Liver (tissue), 8 donors: ENCODE measurements at regions not wholly inside any gene's neighbourhood (a gene's known extent, or its start where the extent isn't known, plus 50 kb on each side); places are given as distances from the start of the nearest gene placed in this dataset.

ENCODE experiments used
- DNase-seq: peaks from one replicate; pipeline ENCODE4 v3.0.0-alpha.2; 2017; ENCODE audit warnings: low spot score
- H3K27ac ChIP-seq, 2 donors: one replicate each; pipeline ENCODE4 v1.7.0; 2013; ENCODE audit warnings: inconsistent platforms in 2 of 2, low read length in 2 of 2, control low read depth in 1 of 2, low read depth in 1 of 2, mild to moderate bottlenecking in 1 of 2
- H3K27me3 ChIP-seq, 4 donors: one replicate each; pipeline versions ENCODE4 v1.6.1 to v1.7.0; 2013; ENCODE audit warnings: low read length in 3 of 4, inconsistent platforms in 1 of 4, mild to moderate bottlenecking in 1 of 4, moderate library complexity in 1 of 4; ENCODE audit not compliant: control insufficient read depth in 4 of 4, insufficient read depth in 4 of 4
- H3K36me3 ChIP-seq, 4 donors: one replicate each; pipeline versions ENCODE4 v1.6.1 to v1.7.0; 2013; ENCODE audit warnings: low read length in 3 of 4, mild to moderate bottlenecking in 3 of 4, low read depth in 1 of 4, moderate library complexity in 1 of 4; ENCODE audit not compliant: control insufficient read depth in 4 of 4, insufficient read depth in 3 of 4
- H3K4me1 ChIP-seq, 4 donors: one replicate each; pipeline versions ENCODE4 v1.6.1 to v1.7.0; 2013; ENCODE audit warnings: low read length in 3 of 4, mild to moderate bottlenecking in 3 of 4, moderate library complexity in 1 of 4; ENCODE audit not compliant: control insufficient read depth in 4 of 4, insufficient read depth in 4 of 4
- H3K4me3 ChIP-seq, 3 donors: one replicate each; pipeline versions ENCODE4 v1.6.1 to v1.7.0; 2013; ENCODE audit warnings: low read length in 3 of 3, control low read depth in 1 of 3, low read depth in 1 of 3, mild to moderate bottlenecking in 1 of 3
- H3K9ac ChIP-seq, 2 donors: one replicate each; pipeline ENCODE4 v1.7.0; 2013; ENCODE audit warnings: low read length in 2 of 2, mild to moderate bottlenecking in 2 of 2, moderate library complexity in 2 of 2, control low read depth in 1 of 2, low read depth in 1 of 2
- H3K9me3 ChIP-seq, 4 donors: one replicate each; pipeline versions ENCODE4 v1.6.1 to v1.7.0; 2013; ENCODE audit warnings: low read length in 3 of 4; ENCODE audit not compliant: control insufficient read depth in 4 of 4
- ATF3 ChIP-seq: IDR thresholded peaks from 2 replicates; pipeline ENCODE4 v1.6.1; 2016; ENCODE audit warnings: antibody characterized with exemption
- CTCF ChIP-seq: fragments of 150-350 bp; IDR thresholded peaks from 2 replicates; pipeline ENCODE4 v1.5.1; 2017; ENCODE audit warnings: improper control_type of control experiment, low read depth, low read length; ENCODE audit not compliant: missing input control
- EGR1 ChIP-seq, 2 donors: IDR thresholded peaks; 2 replicates each; pipeline ENCODE4 v1.6.1; 2016 to 2018; ENCODE audit warnings: antibody characterized with exemption in 2 of 2, low read depth in 2 of 2
- FOXA1 ChIP-seq: IDR thresholded peaks from 2 replicates; pipeline ENCODE4 v1.6.1; 2016; ENCODE audit warnings: antibody characterized with exemption
- FOXA2 ChIP-seq: IDR thresholded peaks from 2 replicates; pipeline ENCODE4 v1.6.1; 2016; ENCODE audit warnings: antibody characterized with exemption
- HNF4A ChIP-seq, 2 donors: conservative IDR thresholded peaks; 2 replicates each; pipeline ENCODE4 v1.6.1; 2016; ENCODE audit warnings: antibody characterized with exemption in 2 of 2, mild to moderate bottlenecking in 2 of 2
- HNF4G ChIP-seq: IDR thresholded peaks from 2 replicates; pipeline ENCODE4 v1.6.1; 2016; ENCODE audit warnings: antibody characterized with exemption
- JUND ChIP-seq, 2 donors: IDR thresholded peaks; 2 replicates each; pipeline ENCODE4 v1.6.1; 2016; ENCODE audit warnings: antibody characterized with exemption in 2 of 2
- MAX ChIP-seq: IDR thresholded peaks from 2 replicates; pipeline ENCODE4 v1.6.1; 2016; ENCODE audit warnings: antibody characterized with exemption
- NR2F2 ChIP-seq: IDR thresholded peaks from 2 replicates; pipeline ENCODE4 v1.6.1; 2016; ENCODE audit warnings: antibody characterized with exemption
- REST ChIP-seq: IDR thresholded peaks from 2 replicates; pipeline ENCODE4 v1.6.1; 2016; ENCODE audit warnings: antibody characterized with exemption, mild to moderate bottlenecking
- RXRA ChIP-seq, 2 donors: IDR thresholded peaks; 2 replicates each; pipeline ENCODE4 v1.6.1; 2017 to 2018; ENCODE audit warnings: antibody characterized with exemption in 2 of 2, mild to moderate bottlenecking in 1 of 2
- SP1 ChIP-seq: IDR thresholded peaks from 2 replicates; pipeline ENCODE4 v1.6.1; 2018; ENCODE audit warnings: antibody characterized with exemption, mild to moderate bottlenecking
- TAF1 ChIP-seq: conservative IDR thresholded peaks from 2 replicates; pipeline ENCODE4 v1.6.1; 2016; ENCODE audit warnings: antibody characterized with exemption, mild to moderate bottlenecking
- YY1 ChIP-seq: IDR thresholded peaks from 2 replicates; pipeline ENCODE4 v1.6.1; 2016; ENCODE audit warnings: antibody characterized with exemption, mild to moderate bottlenecking
- ZBTB33 ChIP-seq: IDR thresholded peaks from 2 replicates; pipeline ENCODE4 v1.6.1; 2016; ENCODE audit warnings: antibody characterized with exemption
- WGBS: extraction: QIAGEN DNeasy Blood & Tissue Kit; methylation state at CpG from one replicate; pipeline ENCODE4 v1.1.7; 2013; 5-methylcytosine and 5-hydroxymethylcytosine counted together
- donor health status: healthy.
- donor health status: healthy.
- donor health status: healthy.
- donor health status: healthy.
- donor health status: healthy.

- WGBS, result 91% methylated on average over 8 of the region's 8 CpGs
- no peak overlapping the region for H3K27ac ChIP-seq
- H3K9me3 ChIP-seq, result no peaks in the 10 kb centered on the region
- no peaks in the 10 kb centered on the region for H3K27me3 ChIP-seq
- TF ChIP-seq TAF1, result no peak
- no peak for TF ChIP-seq HNF4G
- no peak for TF ChIP-seq FOXA2
- TF ChIP-seq ZBTB33, result no peak
- TF ChIP-seq MAX, result no peak
- TF ChIP-seq SP1, result no peak
- TF ChIP-seq YY1, result no peak
- TF ChIP-seq EGR1 (IDR thresholded peaks at IDR 0.05; ENCODE audit: low read depth in 2 of 2), result no peak
- no peak for TF ChIP-seq JUND (IDR thresholded peaks at IDR 0.05)
- no peak for TF ChIP-seq HNF4A (conservative IDR thresholded peaks at IDR 0.05)
- no peak for TF ChIP-seq REST
- no peak overlapping the region for H3K9ac ChIP-seq
- DNase-seq, result no peak
- no peaks in the 10 kb centered on the region for H3K36me3 ChIP-seq
- no peaks in the 10 kb centered on the region for H3K4me1 ChIP-seq
- H3K4me3 ChIP-seq, result no peak overlapping the region
Measured at GRCh38 chr20:40433341-40433861, 255.6 kb downstream of the MAFB start.

GRCh38 chr20:40431611-40432010 lies 257.4 kb downstream of the MAFB start:
- WGBS, result 91% methylated on average over 3 of the region's 3 CpGs
- no peaks in the 10 kb centered on the region for H3K4me1 ChIP-seq
- H3K4me3 ChIP-seq, result no peak overlapping the region
- DNase-seq, result no peak
- no peak overlapping the region for H3K27ac ChIP-seq
- TF ChIP-seq SP1, result no peak
- no peak for TF ChIP-seq ATF3
- no peak for TF ChIP-seq FOXA2
- no peak for TF ChIP-seq ZBTB33
- no peak for TF ChIP-seq FOXA1
- no peak for TF ChIP-seq NR2F2
- no peak for TF ChIP-seq HNF4A (conservative IDR thresholded peaks at IDR 0.05)
- TF ChIP-seq RXRA (IDR thresholded peaks at IDR 0.05), result no peak
- no peak for TF ChIP-seq EGR1 (IDR thresholded peaks at IDR 0.05; ENCODE audit: low read depth in 2 of 2)
- TF ChIP-seq CTCF, result no peak
- no peaks in the 10 kb centered on the region for H3K27me3 ChIP-seq
- H3K9me3 ChIP-seq, result no peaks in the 10 kb centered on the region
- H3K36me3 ChIP-seq, result no peaks in the 10 kb centered on the region
- H3K9ac ChIP-seq, result no peak overlapping the region
